H1 (cell line): ENCODE measurements at regions not wholly inside any gene's neighbourhood (a gene's known extent, or its start where the extent isn't known, plus 50 kb on each side); places are given as distances from the start of the nearest gene placed in this dataset.

Experiments
- CTCF ChIA-PET: fragments of 300-600 bp; sonication (Branson Sonifier 250); formaldehyde crosslinking; loops from one replicate; lab custom pipeline; 2021; ENCODE audit not compliant: partially characterized antibody; lab: Charles Lee
- POLR2A ChIA-PET: fragments of 300-600 bp; sonication (Branson Sonifier 250); formaldehyde crosslinking; loops from one replicate; lab custom pipeline; 2021; ENCODE audit warnings: inconsistent platforms; ENCODE audit not compliant: partially characterized antibody; lab: Charles Lee
- DNase-seq, 2 experiments: peaks; one replicate each; pipeline versions ENCODE4 v3.0.0 to v3.0.0-alpha.2; 2010 to 2022; ENCODE audit warnings: low spot score in 2 of 2, low read depth in 1 of 2, mixed read lengths in 1 of 2
- FAIRE-seq: peaks from 2 replicates; lab custom pipeline; 2011; peaks lifted over from hg19 to GRCh38; lab: Jason Lieb, UNC
- H2AFZ ChIP-seq: 2 replicates; pipeline ENCODE4 v1.8.1; 2012; ENCODE audit warnings: low read length, inconsistent platforms
- H2AK5ac ChIP-seq: 2 replicates; pipeline ENCODE4 v1.6.1; 2013; ENCODE audit warnings: low read depth, low read length
- H2BK120ac ChIP-seq: replicated peaks from 2 replicates; pipeline ENCODE3; 2013; ENCODE audit warnings: low read depth, low read length, inconsistent platforms
- H2BK12ac ChIP-seq: 2 replicates; pipeline ENCODE4 v1.6.1; 2013; ENCODE audit warnings: low read depth, low read length
- H2BK15ac ChIP-seq: 2 replicates; pipeline ENCODE4 v1.6.1; 2013; ENCODE audit warnings: low read length
- H2BK20ac ChIP-seq: 2 replicates; pipeline ENCODE4 v1.6.1; 2013; ENCODE audit warnings: low read length
- H2BK5ac ChIP-seq: 2 replicates; pipeline ENCODE4 v1.6.1; 2013; ENCODE audit warnings: low read depth, low read length
- H3K14ac ChIP-seq: 2 replicates; pipeline ENCODE4 v1.6.1; 2013; ENCODE audit warnings: inconsistent platforms; ENCODE audit not compliant: insufficient read length
- H3K18ac ChIP-seq: 2 replicates; pipeline ENCODE4 v1.6.1; 2013; ENCODE audit warnings: low read length; ENCODE audit errors: extremely low read depth
- H3K23ac ChIP-seq: 2 replicates; pipeline ENCODE4 v1.6.1; 2013; ENCODE audit warnings: inconsistent platforms; ENCODE audit not compliant: insufficient read length
- H3K23me2 ChIP-seq: 2 replicates; pipeline ENCODE4 v1.6.1; 2013; ENCODE audit warnings: low read depth, low read length
- H3K27ac ChIP-seq: 2 replicates; pipeline ENCODE4 v1.6.1; 2011; ENCODE audit warnings: low read depth, low read length, inconsistent platforms
- H3K27me3 ChIP-seq, 4 experiments: replicated peaks in 1 of 4; 1 replicate in 1 of 4; 2 replicates in 3 of 4; pipeline versions ENCODE4 v1.6.1 to v1.8.1; 2011 to 2013; ENCODE audit warnings: low read length in 3 of 4, mild to moderate bottlenecking in 3 of 4, inconsistent platforms in 2 of 4, mixed read lengths in 2 of 4, moderate library complexity in 1 of 4; ENCODE audit not compliant: control insufficient read depth in 3 of 4, insufficient read depth in 3 of 4; ENCODE audit errors: extremely low read depth in 1 of 4
- H3K36me3 ChIP-seq, 4 experiments: 2 replicates each; pipeline versions ENCODE4 v1.6.1 to v1.8.1; 2011 to 2013; ENCODE audit warnings: mild to moderate bottlenecking in 4 of 4, low read length in 3 of 4, moderate library complexity in 2 of 4, control low read depth in 1 of 4, inconsistent platforms in 1 of 4; ENCODE audit not compliant: insufficient read depth in 4 of 4, control insufficient read depth in 2 of 4
- H3K4ac ChIP-seq: replicated peaks from 2 replicates; pipeline ENCODE3; 2013; ENCODE audit warnings: low read length, low read depth, mixed read lengths, inconsistent platforms; ENCODE audit not compliant: insufficient read length
- H3K4me1 ChIP-seq, 4 experiments: replicated peaks in 1 of 4; 1 replicate in 1 of 4; 2 replicates in 3 of 4; pipeline versions ENCODE4 v1.6.1 to v1.8.1; 2011 to 2013; ENCODE audit warnings: low read length in 3 of 4, inconsistent platforms in 2 of 4, mixed read lengths in 1 of 4; ENCODE audit not compliant: insufficient read depth in 4 of 4, control insufficient read depth in 3 of 4
- H3K4me2 ChIP-seq, 2 experiments: 2 replicates each; pipeline versions ENCODE4 v1.6.1 to v1.8.1; 2011 to 2013; ENCODE audit warnings: low read depth in 2 of 2, low read length in 2 of 2, control low read depth in 1 of 2, inconsistent platforms in 1 of 2, mild to moderate bottlenecking in 1 of 2; ENCODE audit not compliant: insufficient read depth in 1 of 2
- H3K4me3 ChIP-seq, 4 experiments: fragments of 200-600, 300-600 bp in 1 of 4; sonication (generic), shearing (Covaris generic), sonication (Bioruptor Twin) in 1 of 4; 2 replicates each; pipeline versions ENCODE4 v1.5.1 to v1.8.1; 2011 to 2016; ENCODE audit warnings: low read length in 4 of 4, low read depth in 3 of 4, control low read depth in 2 of 4, inconsistent platforms in 2 of 4, mild to moderate bottlenecking in 2 of 4, mixed read lengths in 1 of 4, moderate library complexity in 1 of 4; ENCODE audit not compliant: insufficient read depth in 2 of 4; ENCODE audit errors: extremely low read depth in 1 of 4
- H3K56ac ChIP-seq: replicated peaks from 2 replicates; pipeline ENCODE3; 2013; ENCODE audit warnings: low read depth, mild to moderate bottlenecking, mixed read lengths, low read length, inconsistent platforms; ENCODE audit not compliant: insufficient read length
- H3K79me1 ChIP-seq: 2 replicates; pipeline ENCODE4 v1.6.1; 2013; ENCODE audit warnings: low read depth, low read length, control low read depth
- H3K79me2 ChIP-seq, 2 experiments: 2 replicates each; pipeline versions ENCODE4 v1.6.1 to v1.8.1; 2012 to 2013; ENCODE audit warnings: low read length in 2 of 2, mild to moderate bottlenecking in 2 of 2, inconsistent platforms in 1 of 2; ENCODE audit not compliant: insufficient read depth in 2 of 2, control insufficient read depth in 1 of 2
- H3K9ac ChIP-seq, 4 experiments: replicated peaks in 1 of 4; 1 replicate in 1 of 4; 2 replicates in 3 of 4; pipeline versions ENCODE4 v1.6.1 to v1.8.1; 2011 to 2013; ENCODE audit warnings: low read depth in 3 of 4, low read length in 3 of 4, control low read depth in 2 of 4, mild to moderate bottlenecking in 2 of 4, moderate library complexity in 2 of 4, inconsistent platforms in 1 of 4; ENCODE audit errors: extremely low read depth in 1 of 4
- H3K9me3 ChIP-seq, 2 experiments: 2 replicates each; pipeline versions ENCODE4 v1.6.1 to v1.8.1; 2012 to 2013; ENCODE audit warnings: mild to moderate bottlenecking in 2 of 2, moderate library complexity in 2 of 2, control low read depth in 1 of 2, inconsistent platforms in 1 of 2, low read depth in 1 of 2, low read length in 1 of 2, mixed read lengths in 1 of 2; ENCODE audit not compliant: insufficient read depth in 2 of 2
- H4K20me1 ChIP-seq, 2 experiments: replicated peaks in 1 of 2; 2 replicates each; pipeline versions ENCODE3 to v1.8.1; 2011 to 2013; ENCODE audit warnings: inconsistent platforms in 2 of 2, low read length in 2 of 2, mild to moderate bottlenecking in 1 of 2; ENCODE audit not compliant: insufficient read depth in 2 of 2, control insufficient read depth in 1 of 2
- H4K5ac ChIP-seq: 2 replicates; pipeline ENCODE4 v1.6.1; 2013; ENCODE audit warnings: low read length, low read depth, mixed read lengths, inconsistent platforms; ENCODE audit not compliant: insufficient read length
- H4K8ac ChIP-seq: 2 replicates; pipeline ENCODE4 v1.8.0; 2013; ENCODE audit warnings: mild to moderate bottlenecking, moderate library complexity, low read length, inconsistent platforms; ENCODE audit not compliant: insufficient read depth; ENCODE audit errors: extremely low read depth
- H4K91ac ChIP-seq: replicated peaks from 2 replicates; pipeline ENCODE3; 2013; ENCODE audit warnings: low read length, mixed read lengths, inconsistent platforms; ENCODE audit not compliant: insufficient read length
- ASH2L ChIP-seq: fragments of 200-600, 300-600 bp; sonication (generic); IDR thresholded peaks from one replicate; pipeline ENCODE4 v1.7.1; 2017; ENCODE audit warnings: low read length
- ATF3 ChIP-seq: IDR thresholded peaks from 2 replicates; pipeline ENCODE4 v1.6.1; 2011; ENCODE audit warnings: low read depth, mild to moderate bottlenecking, low read length; ENCODE audit not compliant: insufficient read depth
- CTBP2 ChIP-seq: IDR thresholded peaks from 2 replicates; pipeline ENCODE4 v1.7.0; 2011; ENCODE audit warnings: borderline replicate concordance, mild to moderate bottlenecking, moderate library complexity, mixed read lengths, low read length; ENCODE audit not compliant: insufficient read depth, insufficient read length
- CTCF ChIP-seq, 3 experiments: IDR thresholded peaks; 1 replicate in 2 of 3; 2 replicates in 1 of 3; pipeline versions ENCODE4 v1.5.1 to v1.6.1; 2011; ENCODE audit warnings: low read length in 3 of 3, mild to moderate bottlenecking in 3 of 3, inconsistent platforms in 2 of 3, low read depth in 1 of 3, moderate library complexity in 1 of 3; ENCODE audit not compliant: insufficient read depth in 1 of 3; ENCODE audit errors: control extremely low read depth in 1 of 3
- GTF2F1 ChIP-seq: IDR thresholded peaks from 2 replicates; pipeline ENCODE4 v1.6.1; 2012; ENCODE audit warnings: low read depth, low read length, improper control_type of control experiment, borderline replicate concordance
- SRF ChIP-seq: IDR thresholded peaks from 2 replicates; pipeline ENCODE4 v1.6.1; 2011; ENCODE audit warnings: mild to moderate bottlenecking, low read depth, low read length, moderate library complexity
- SUZ12 ChIP-seq: fragments of 200-600 bp; sonication (generic); IDR thresholded peaks from 2 replicates; pipeline ENCODE4 v1.6.1; 2012; ENCODE audit warnings: mild to moderate bottlenecking, inconsistent platforms, low read length, moderate library complexity, mixed read lengths
- WGBS, 2 experiments: shearing (Covaris generic) in 1 of 2; methylation state at CpG; one replicate each; pipeline versions ENCODE4 v1.1.6 to v1.1.7; 2013 to 2015; ENCODE audit warnings: low lambda C conversion rate in 2 of 2, mixed read lengths in 2 of 2, inconsistent platforms in 1 of 2, low coverage in 1 of 2, missing lambda C conversion rate in 1 of 2; ENCODE audit not compliant: insufficient replicate concordance in 2 of 2, insufficient coverage in 1 of 2, insufficient read length in 1 of 2; ENCODE audit errors: extremely low coverage in 1 of 2, missing lambda C conversion rate in 1 of 2; 5-methylcytosine and 5-hydroxymethylcytosine counted together

- Histone ChIP-seq H2AFZ (no peak overlapping the region), H3K79me2 (no peaks in the 10 kb centered on the region), H2BK5ac (no peak overlapping the region), H3K27me3 (no peaks in the 10 kb centered on the region), H3K9me3 (peaks cover 6 to 7% of the 10 kb centered on the region in 2 experiments; a peak in 1 of 4 replicates), H3K27ac (no peak overlapping the region), H4K8ac (no peak overlapping the region), H4K5ac (no peak overlapping the region), H2BK15ac (no peak overlapping the region), H3K9ac (no peak overlapping the region), H3K23ac (no peak overlapping the region), H3K23me2 (no peaks in the 10 kb centered on the region; the same call in 1 of the 2 replicates), H4K91ac (no peak overlapping the region), H3K4ac (no peak overlapping the region), H2AK5ac (no peak overlapping the region), H2BK20ac (no peak overlapping the region), H3K4me2 (no peak overlapping the region), H2BK120ac (no peak overlapping the region), H2BK12ac (no peak overlapping the region), H4K20me1 (no peaks in the 10 kb centered on the region), H3K79me1 (no peaks in the 10 kb centered on the region), H3K18ac (no peak overlapping the region), H3K4me3 (no peak overlapping the region), H3K36me3 (no peaks in the 10 kb centered on the region), H3K14ac (no peak overlapping the region), H3K4me1 (no peaks in the 10 kb centered on the region), H3K56ac (no peak overlapping the region)
- FAIRE-seq (no peak), DNase-seq (peak in 1 of 2 experiments; percentile 7)
- TF ChIP-seq ASH2L (no peak), ATF3 (no peak), SUZ12 (no peak), CTBP2 (no peak), CTCF (IDR thresholded peaks at IDR 0.05; ENCODE audit: control extremely low read depth in 1 of 3, insufficient read depth in 1 of 3, low read depth in 1 of 3, low read length in 3 of 3) (no peak), SRF (no peak), GTF2F1 (no peak)
- ChIA-PET POLR2A (interaction anchor here (1.0 to 1.5 kb wide), 2 partner anchors 19 to 25 kb away, joined by 3 read pairs; no protein-coding TSS in a partner anchor), CTCF (interaction anchor here (0.8 kb wide), 1 partner anchor 9 kb away, joined by 3 read pairs; no protein-coding TSS in a partner anchor)
- WGBS, 2 experiments = 93% methylated on average over 4 of the region's 4 CpGs; no CpG with 5 or more reads in 1 of the 2 experiments
Measured at GRCh38 chr9:2299843-2300205, 284.7 kb downstream of the SMARCA2 start.
